GM12878 (cell line): ENCODE measurements at regions not wholly inside any gene's neighbourhood (a gene's known extent, or its start where the extent isn't known, plus 50 kb on each side); places are given as distances from the start of the nearest gene placed in this dataset.
"Not testable (repeated sequence)": the region's sequence is repeated elsewhere in the genome, so short reads cannot be mapped to it uniquely, and the experiment has no call there.

ENCODE experiments used
- ATAC-seq: fragments of 200-7000 bp; cut with Tn5 transposase; 3 replicates; pipeline ENCODE4 v1.9.1; 2020; ENCODE audit warnings: mild to moderate bottlenecking, moderate library complexity
- BruUV-seq: library from RNA; stranded (reverse); fragments of 400-500 nt; replicated peaks from 2 replicates; lab custom pipeline; 2021; lab: Mats Ljungman, UMichigan
- CTCF ChIA-PET: fragments of 300-600 bp; sonication (Branson Sonifier 250); formaldehyde crosslinking; extraction: SDS; loops from one replicate; lab custom pipeline; 2021; ENCODE audit warnings: inconsistent platforms; lab: Yijun Ruan, JAX
- POLR2A ChIA-PET: fragments of 350-600 bp; formaldehyde crosslinking; extraction: SDS; loops from one replicate; lab custom pipeline; 2021; ENCODE audit warnings: inconsistent platforms; lab: Charles Lee
- RAD21 ChIA-PET: fragments of 300-600 bp; sonication (Branson Sonifier 250); formaldehyde crosslinking; loops from one replicate; lab custom pipeline; 2023; ENCODE audit warnings: antibody characterized with exemption; ENCODE audit not compliant: unreplicated experiment; lab: Charles Lee
- SMC1A ChIA-PET: fragments of 300-600 bp; sonication (Branson Sonifier 250); formaldehyde crosslinking; loops from one replicate; lab custom pipeline; 2023; ENCODE audit not compliant: unreplicated experiment, uncharacterized antibody; lab: Charles Lee
- DNase-seq: peaks from one replicate; pipeline ENCODE4 v3.0.0-alpha.2; 2011; ENCODE audit warnings: low read depth, low spot score
- FAIRE-seq: peaks from 3 replicates; lab custom pipeline; 2011; peaks lifted over from hg19 to GRCh38; lab: Jason Lieb, UNC
- H2AFZ ChIP-seq: 2 replicates; pipeline ENCODE4 v1.6.0; 2011; ENCODE audit warnings: low read depth, low read length, control low read depth; ENCODE audit not compliant: control insufficient read depth
- H3K27ac ChIP-seq: 2 replicates; pipeline ENCODE4 v1.5.1; 2011; ENCODE audit warnings: control low read depth; ENCODE audit not compliant: control insufficient read depth, insufficient read depth
- H3K27me3 ChIP-seq, 2 experiments: replicated peaks in 1 of 2; 2 replicates each; pipeline versions ENCODE4 v1.6.0 to v1.6.1; 2011; ENCODE audit warnings: low read length in 1 of 2; ENCODE audit not compliant: control insufficient read depth in 2 of 2, insufficient read depth in 2 of 2
- H3K36me3 ChIP-seq, 2 experiments: 2 replicates each; pipeline ENCODE4 v1.5.1; 2011; ENCODE audit warnings: low read length in 1 of 2; ENCODE audit not compliant: control insufficient read depth in 2 of 2, insufficient read depth in 2 of 2
- H3K4me1 ChIP-seq: 2 replicates; pipeline ENCODE4 v1.6.1; 2011; ENCODE audit warnings: mild to moderate bottlenecking, low read length, moderate library complexity, mixed read lengths; ENCODE audit not compliant: control insufficient read depth, insufficient read depth
- H3K4me2 ChIP-seq: 2 replicates; pipeline ENCODE4 v1.6.0; 2011; ENCODE audit warnings: control low read depth; ENCODE audit not compliant: control insufficient read depth, insufficient read depth
- H3K4me3 ChIP-seq: fragments of 200-600 bp; sonication (generic); 2 replicates; pipeline ENCODE4 v1.5.1; 2016
- H3K79me2 ChIP-seq: 2 replicates; pipeline ENCODE4 v1.6.0; 2011; ENCODE audit warnings: low read length; ENCODE audit not compliant: control insufficient read depth, insufficient read depth
- H3K9ac ChIP-seq: 2 replicates; pipeline ENCODE4 v1.8.0; 2011; ENCODE audit warnings: low read length, control low read depth, mixed read lengths; ENCODE audit not compliant: control insufficient read depth, insufficient read depth
- H3K9me3 ChIP-seq: replicated peaks from 3 replicates; pipeline ENCODE4 v1.5.1; 2011; ENCODE audit warnings: mild to moderate bottlenecking, low read length; ENCODE audit not compliant: control insufficient read depth, insufficient read depth
- H4K20me1 ChIP-seq: 2 replicates; pipeline ENCODE4 v1.6.0; 2011; ENCODE audit not compliant: control insufficient read depth, insufficient read depth
- WGBS: methylation state at CpG from one replicate; pipeline ENCODE4 v1.1.6; 2016; ENCODE audit warnings: low lambda C conversion rate; ENCODE audit not compliant: insufficient replicate concordance, insufficient coverage; ENCODE audit errors: missing lambda C conversion rate; 5-methylcytosine and 5-hydroxymethylcytosine counted together
- in situ Hi-C: fragments of 300-500 bp; cut with MboI; formaldehyde crosslinking; loops from 9 replicates; pipeline ENCODE4 v1.14.3; 2018; ENCODE audit warnings: mixed read lengths
- intact Hi-C: fragments of 100-400 bp; cut with micrococcal nuclease; formaldehyde crosslinking; loops from one replicate; pipeline ENCODE4 v1.14.2; 2022; ENCODE audit not compliant: unreplicated experiment

DNA sequence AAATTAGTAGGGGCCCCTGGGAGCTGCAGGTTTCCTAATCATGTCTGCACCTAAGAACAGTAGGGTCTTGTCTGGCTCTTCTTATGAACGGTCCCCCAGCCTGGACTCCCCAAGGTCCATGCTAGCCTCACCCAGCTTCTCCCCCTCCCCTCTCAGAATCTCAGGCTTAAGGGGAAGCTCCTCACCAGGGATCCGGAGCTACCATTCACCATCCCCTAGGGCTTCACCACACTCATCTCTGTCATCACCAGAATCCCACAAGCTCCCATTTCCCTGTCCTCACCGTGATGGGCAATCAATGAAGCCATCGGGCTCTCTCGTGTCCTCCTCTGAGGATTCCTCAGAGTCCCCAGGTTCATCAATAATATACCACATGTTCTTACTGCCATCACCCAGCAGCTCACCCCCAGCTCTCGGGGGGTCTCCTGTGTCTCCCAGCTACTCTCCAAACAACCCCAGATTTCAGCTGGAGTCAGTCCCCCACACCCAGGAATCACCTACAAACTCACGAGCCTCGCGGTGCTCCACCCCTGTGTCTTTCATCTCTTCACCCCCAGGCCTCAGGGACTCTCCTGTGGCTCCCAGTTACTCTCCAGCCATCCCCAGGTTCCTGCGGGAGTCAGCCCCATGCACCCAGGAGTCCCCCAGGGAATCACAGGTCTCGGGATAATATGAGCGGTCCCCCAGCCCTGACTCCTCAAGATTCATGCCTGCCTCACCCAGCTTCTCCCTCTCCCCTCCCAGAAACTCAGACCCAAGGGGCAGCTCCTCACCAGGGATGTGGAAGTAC, 335.6 kb downstream of the CWH43 start:
- H3K9ac ChIP-seq, H4K20me1 ChIP-seq, BruUV-seq, POLR2A ChIA-PET, H3K27ac ChIP-seq, CTCF ChIA-PET, H3K4me3 ChIP-seq, H3K9me3 ChIP-seq, H3K27me3 ChIP-seq, H2AFZ ChIP-seq, intact Hi-C loops, H3K79me2 ChIP-seq, H3K36me3 ChIP-seq, FAIRE-seq, DNase-seq, H3K4me2 ChIP-seq, ATAC-seq, in situ Hi-C loops, RAD21 ChIA-PET, SMC1A ChIA-PET, H3K4me1 ChIP-seq: not testable (repeated sequence)
- WGBS = 56% methylated on average over 12 of the region's 12 CpGs

DNA sequence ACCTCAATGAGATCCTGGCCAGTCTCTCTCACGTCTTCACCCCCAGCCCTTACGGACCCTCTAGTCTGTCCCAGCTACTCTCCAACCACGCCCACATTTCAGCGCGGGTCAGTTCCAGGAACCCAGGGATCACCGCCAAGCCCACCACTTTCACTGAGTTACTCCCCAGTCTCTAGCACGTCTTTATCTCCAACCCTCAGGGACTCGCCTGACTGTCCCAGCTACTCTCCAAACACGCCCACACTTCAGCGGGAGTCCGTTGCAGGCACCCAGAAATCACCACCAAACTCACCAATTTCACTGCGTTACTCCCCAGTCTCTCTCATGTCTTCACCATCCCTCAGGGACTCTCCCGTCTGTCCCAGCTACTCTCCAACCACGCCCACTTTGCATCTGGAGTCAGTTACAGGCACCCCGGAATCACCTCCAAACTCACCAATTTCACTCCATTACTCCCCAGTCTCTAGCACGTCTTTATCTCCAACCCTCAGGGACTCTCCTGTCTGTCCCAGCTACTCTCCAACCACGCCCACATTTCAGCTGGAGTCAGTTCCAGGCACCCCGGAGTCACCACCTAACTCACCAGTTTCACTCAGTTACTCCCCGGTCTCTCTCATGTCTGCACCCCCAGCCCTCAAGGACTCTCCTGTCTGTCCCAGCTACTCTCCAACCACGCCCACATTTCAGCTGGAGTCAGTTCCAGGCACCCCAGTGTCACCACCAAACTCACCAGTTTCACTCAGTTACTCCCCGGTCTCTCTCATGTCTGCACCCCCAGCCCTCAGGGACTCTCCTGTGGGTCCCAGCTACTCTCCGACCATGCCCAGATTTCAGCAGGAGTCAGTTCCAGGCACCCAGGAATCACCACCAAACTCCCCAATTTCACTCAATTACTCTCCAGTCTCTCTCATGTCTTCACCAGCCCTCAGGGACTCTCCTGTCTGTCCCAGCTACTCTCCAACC, 336.8 kb downstream of the CWH43 start:
- intact Hi-C loops, SMC1A ChIA-PET, POLR2A ChIA-PET: not testable (repeated sequence)

DNA sequence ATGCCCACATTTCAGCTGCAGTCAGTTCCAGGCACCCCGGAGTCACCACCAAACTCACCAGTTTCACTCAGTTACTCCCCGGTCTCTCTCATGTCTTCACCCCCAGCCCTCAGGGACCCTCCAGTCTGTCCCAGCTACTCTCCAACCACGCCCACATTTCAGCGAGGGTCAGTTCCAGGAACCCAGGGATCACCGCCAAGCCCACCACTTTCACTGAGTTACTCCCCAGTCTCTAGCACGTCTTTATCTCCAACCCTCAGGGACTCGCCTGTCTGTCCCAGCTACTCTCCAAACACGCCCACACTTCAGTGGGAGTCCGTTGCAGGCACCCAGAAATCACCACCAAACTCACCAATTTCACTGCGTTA, 337.5 kb downstream of the CWH43 start:
- WGBS = 72% methylated on average over 2 of the region's 10 CpGs
- intact Hi-C loops, H3K4me1 ChIP-seq, H3K9ac ChIP-seq, H2AFZ ChIP-seq, CTCF ChIA-PET, H3K27ac ChIP-seq, H3K27me3 ChIP-seq, H4K20me1 ChIP-seq, in situ Hi-C loops, FAIRE-seq, ATAC-seq, BruUV-seq, POLR2A ChIA-PET, H3K79me2 ChIP-seq, H3K4me2 ChIP-seq, H3K4me3 ChIP-seq, H3K36me3 ChIP-seq, RAD21 ChIA-PET, DNase-seq, SMC1A ChIA-PET, H3K9me3 ChIP-seq: not testable (repeated sequence)

More for the DNA sequence above, 336.8 kb downstream of the CWH43 start:
- H3K36me3 ChIP-seq, DNase-seq, H3K9me3 ChIP-seq, FAIRE-seq, H3K4me2 ChIP-seq, H2AFZ ChIP-seq, in situ Hi-C loops, RAD21 ChIA-PET, H4K20me1 ChIP-seq, H3K9ac ChIP-seq, BruUV-seq, H3K79me2 ChIP-seq, H3K27ac ChIP-seq, H3K4me3 ChIP-seq, CTCF ChIA-PET, ATAC-seq, H3K27me3 ChIP-seq, H3K4me1 ChIP-seq: not testable (repeated sequence)
- 49% methylated on average over 22 of the region's 22 CpGs for WGBS
